Panc1 (cell line): ENCODE measurements at regions not wholly inside any gene's neighbourhood (a gene's known extent, or its start where the extent isn't known, plus 50 kb on each side); places are given as distances from the start of the nearest gene placed in this dataset.

Source experiments
- CTCF ChIP-seq: fragments of 450-650 bp; IDR thresholded peaks from 2 replicates; pipeline ENCODE4 v1.5.1; 2017; ENCODE audit warnings: mild to moderate bottlenecking
- POLR2AphosphoS5 ChIP-seq: IDR thresholded peaks from 2 replicates; pipeline ENCODE4 v1.6.1; 2012; ENCODE audit warnings: mild to moderate bottlenecking, low read depth, low read length, moderate library complexity
- SIN3A ChIP-seq: IDR thresholded peaks from 2 replicates; pipeline ENCODE4 v1.6.1; 2012; ENCODE audit warnings: low read depth, mild to moderate bottlenecking, low read length, moderate library complexity, borderline replicate concordance; ENCODE audit not compliant: insufficient read depth
- TCF7L2 ChIP-seq: IDR thresholded peaks from 2 replicates; pipeline ENCODE4 v1.6.1; 2011; ENCODE audit warnings: mild to moderate bottlenecking, low read depth, low read length, inconsistent platforms
- TF ChIP-seq, protein P1 (sequence below), 2 experiments: IDR thresholded peaks; 2 replicates each; pipeline ENCODE4 v1.6.1; 2011 to 2012; ENCODE audit warnings: low read depth in 2 of 2, control low read depth in 1 of 2, low read length in 1 of 2, mild to moderate bottlenecking in 1 of 2, moderate library complexity in 1 of 2; ENCODE audit not compliant: insufficient read depth in 1 of 2

- TF ChIP-seq CTCF (no peak), POLR2AphosphoS5 (no peak), SIN3A (no peak), TCF7L2 (no peak)
- TF ChIP-seq, protein P1, sequence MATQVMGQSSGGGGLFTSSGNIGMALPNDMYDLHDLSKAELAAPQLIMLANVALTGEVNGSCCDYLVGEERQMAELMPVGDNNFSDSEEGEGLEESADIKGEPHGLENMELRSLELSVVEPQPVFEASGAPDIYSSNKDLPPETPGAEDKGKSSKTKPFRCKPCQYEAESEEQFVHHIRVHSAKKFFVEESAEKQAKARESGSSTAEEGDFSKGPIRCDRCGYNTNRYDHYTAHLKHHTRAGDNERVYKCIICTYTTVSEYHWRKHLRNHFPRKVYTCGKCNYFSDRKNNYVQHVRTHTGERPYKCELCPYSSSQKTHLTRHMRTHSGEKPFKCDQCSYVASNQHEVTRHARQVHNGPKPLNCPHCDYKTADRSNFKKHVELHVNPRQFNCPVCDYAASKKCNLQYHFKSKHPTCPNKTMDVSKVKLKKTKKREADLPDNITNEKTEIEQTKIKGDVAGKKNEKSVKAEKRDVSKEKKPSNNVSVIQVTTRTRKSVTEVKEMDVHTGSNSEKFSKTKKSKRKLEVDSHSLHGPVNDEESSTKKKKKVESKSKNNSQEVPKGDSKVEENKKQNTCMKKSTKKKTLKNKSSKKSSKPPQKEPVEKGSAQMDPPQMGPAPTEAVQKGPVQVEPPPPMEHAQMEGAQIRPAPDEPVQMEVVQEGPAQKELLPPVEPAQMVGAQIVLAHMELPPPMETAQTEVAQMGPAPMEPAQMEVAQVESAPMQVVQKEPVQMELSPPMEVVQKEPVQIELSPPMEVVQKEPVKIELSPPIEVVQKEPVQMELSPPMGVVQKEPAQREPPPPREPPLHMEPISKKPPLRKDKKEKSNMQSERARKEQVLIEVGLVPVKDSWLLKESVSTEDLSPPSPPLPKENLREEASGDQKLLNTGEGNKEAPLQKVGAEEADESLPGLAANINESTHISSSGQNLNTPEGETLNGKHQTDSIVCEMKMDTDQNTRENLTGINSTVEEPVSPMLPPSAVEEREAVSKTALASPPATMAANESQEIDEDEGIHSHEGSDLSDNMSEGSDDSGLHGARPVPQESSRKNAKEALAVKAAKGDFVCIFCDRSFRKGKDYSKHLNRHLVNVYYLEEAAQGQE (IDR thresholded peaks at IDR 0.05; ENCODE audit: insufficient read depth in 1 of 2, low read depth in 2 of 2, low read length in 1 of 2) = no peak
Measured at GRCh38 chr19:57053401-57053800, 66.4 kb upstream of the USP29 start.
